NCI-H187 (cell line): ENCODE measurements at regions not wholly inside any gene's neighbourhood (a gene's known extent, or its start where the extent isn't known, plus 50 kb on each side); places are given as distances from the start of the nearest gene placed in this dataset.

ENCODE experiments used
- DNase-seq, 2 experiments: peaks; one replicate each; lab custom pipeline; 2025; lab: John Stamatoyannopoulos, UW

- DNase-seq = no peak
These were observed 83.3 kb upstream of the TNR start for GRCh38 chr1:175826705-175827104.

GRCh38 chr1:175824079-175824478 lies 80.7 kb upstream of the TNR start:
- DNase-seq = peak in 1 of 2 experiments; percentile 15

GRCh38 chr1:175823406-175823805 lies 80.0 kb upstream of the TNR start:
- no peak for DNase-seq

- DNase-seq = no peak
These were observed 79.2 kb upstream of the TNR start for GRCh38 chr1:175822580-175822979.

- DNase-seq = no peak
These were observed 77.1 kb upstream of the TNR start for GRCh38 chr1:175820456-175821025.

- DNase-seq = peak in 1 of 2 experiments; percentile 37
These were observed 75.5 kb upstream of the TNR start for GRCh38 chr1:175818929-175819328.

- DNase-seq = no peak
These were observed 74.0 kb upstream of the TNR start for GRCh38 chr1:175817445-175817844.

GRCh38 chr1:175814885-175815284 lies 71.5 kb upstream of the TNR start:
- no peak for DNase-seq

GRCh38 chr1:175812936-175813335 lies 69.5 kb upstream of the TNR start:
- DNase-seq = no peak

GRCh38 chr1:175810305-175810704 lies 66.9 kb upstream of the TNR start:
- DNase-seq = no peak

- DNase-seq = no peak
These were observed 65.6 kb upstream of the TNR start for GRCh38 chr1:175808999-175809398.

GRCh38 chr1:175808573-175808972 lies 65.2 kb upstream of the TNR start:
- no peak for DNase-seq

- no peak for DNase-seq
These were observed 61.2 kb upstream of the TNR start for GRCh38 chr1:175804561-175804960.

GRCh38 chr1:175803413-175803812 lies 60.0 kb upstream of the TNR start:
- no peak for DNase-seq

GRCh38 chr1:175802407-175803123 lies 59.2 kb upstream of the TNR start:
- DNase-seq = no peak

GRCh38 chr1:175801979-175802378 lies 58.6 kb upstream of the TNR start:
- no peak for DNase-seq

GRCh38 chr1:175797576-175797975 lies 54.2 kb upstream of the TNR start:
- DNase-seq = no peak

GRCh38 chr1:175794586-175794985 lies 51.2 kb upstream of the TNR start:
- peak in 1 of 2 experiments; percentile 62 for DNase-seq

GRCh38 chr1:175793617-175794016 lies 50.2 kb upstream of the TNR start:
- no peak for DNase-seq
